Retina (tissue), 1 donor: ENCODE measurements at regions not wholly inside any gene's neighbourhood (a gene's known extent, or its start where the extent isn't known, plus 50 kb on each side); places are given as distances from the start of the nearest gene placed in this dataset.
"Not testable (repeated sequence)": the region's sequence is repeated elsewhere in the genome, so short reads cannot be mapped to it uniquely, and the experiment has no call there.

Experiments used
- DNase-seq: peaks from one replicate; pipeline ENCODE4 v3.0.0-alpha.2; 2016

GRCh38 chr3:87101861-87102625 is 111.1 kb upstream of the VGLL3 start:
- DNase-seq: no peak

- DNase-seq: not testable (repeated sequence)
Measured at GRCh38 chr3:87097733-87098132, 106.8 kb upstream of the VGLL3 start.

- no peak for DNase-seq
Measured at GRCh38 chr3:87090631-87091030, 99.7 kb upstream of the VGLL3 start.

GRCh38 chr3:87088993-87089841 is 98.3 kb upstream of the VGLL3 start:
- DNase-seq: peak; percentile 91

GRCh38 chr3:87088430-87088992 is 97.6 kb upstream of the VGLL3 start:
- DNase-seq: no peak

- no peak for DNase-seq
Measured at GRCh38 chr3:87084868-87085267, 93.9 kb upstream of the VGLL3 start.

- DNase-seq: peak; percentile 51
Measured at GRCh38 chr3:87082796-87083440, 92.0 kb upstream of the VGLL3 start.

- DNase-seq: no peak
Measured at GRCh38 chr3:87077355-87077754, 86.4 kb upstream of the VGLL3 start.

- no peak for DNase-seq
Measured at GRCh38 chr3:87076946-87077345, 86.0 kb upstream of the VGLL3 start.

- DNase-seq: no peak
Measured at GRCh38 chr3:87073496-87074145, 82.7 kb upstream of the VGLL3 start.

- no peak for DNase-seq
Measured at GRCh38 chr3:87072446-87072845, 81.5 kb upstream of the VGLL3 start.

GRCh38 chr3:87069971-87070370 is 79.0 kb upstream of the VGLL3 start:
- DNase-seq: no peak

- DNase-seq: no peak
Measured at GRCh38 chr3:87069021-87069420, 78.1 kb upstream of the VGLL3 start.

- DNase-seq: no peak
Measured at GRCh38 chr3:87062685-87063084, 71.7 kb upstream of the VGLL3 start.

- DNase-seq: no peak
Measured at GRCh38 chr3:87057474-87057873, 66.5 kb upstream of the VGLL3 start.

- no peak for DNase-seq
Measured at GRCh38 chr3:87053553-87053952, 62.6 kb upstream of the VGLL3 start.

- no peak for DNase-seq
Measured at GRCh38 chr3:87052499-87053260, 61.7 kb upstream of the VGLL3 start.

GRCh38 chr3:87047852-87048251 is 56.9 kb upstream of the VGLL3 start:
- no peak for DNase-seq

- DNase-seq: no peak
Measured at GRCh38 chr3:87046241-87046640, 55.3 kb upstream of the VGLL3 start.

- no peak for DNase-seq
Measured at GRCh38 chr3:87045473-87045872, 54.5 kb upstream of the VGLL3 start.

GRCh38 chr3:87044846-87045245 is 53.9 kb upstream of the VGLL3 start:
- peak; percentile 15 for DNase-seq

GRCh38 chr3:87044409-87044808 is 53.5 kb upstream of the VGLL3 start:
- DNase-seq: no peak
